ENCODE measurements at regions not wholly inside any gene's neighbourhood (a gene's known extent, or its start where the extent isn't known, plus 50 kb on each side); places are given as distances from the start of the nearest gene placed in this dataset.
"Not testable (repeated sequence)": the region's sequence is repeated elsewhere in the genome, so short reads cannot be mapped to it uniquely, and the experiment has no call there.

GRCh38 chr6:68127074-68127473 is 508.0 kb upstream of the ADGRB3 start:
- H3K4me3 ChIP-seq (replicated peaks; ENCODE audit: low read depth, low read length): no peak overlapping the region
- TF ChIP-seq CTCF (IDR thresholded peaks at IDR 0.05; ENCODE audit: low read length, missing control alignments): no peak
- DNase-seq (ENCODE audit: low read depth): no peak

GRCh38 chr6:68126089-68126749 is 508.9 kb upstream of the ADGRB3 start:
- no peak for TF ChIP-seq CTCF (IDR thresholded peaks at IDR 0.05; ENCODE audit: low read length, missing control alignments)
- H3K4me3 ChIP-seq (replicated peaks; ENCODE audit: low read depth, low read length): no peak overlapping the region
- DNase-seq (ENCODE audit: low read depth): no peak

GRCh38 chr6:68122975-68123374 is 512.1 kb upstream of the ADGRB3 start:
- not testable (repeated sequence) for DNase-seq (ENCODE audit: low read depth); H3K4me3 ChIP-seq (replicated peaks; ENCODE audit: low read depth, low read length)

- DNase-seq (ENCODE audit: low read depth): no peak
- no peak overlapping the region for H3K4me3 ChIP-seq (replicated peaks; ENCODE audit: low read depth, low read length)
- no peak for TF ChIP-seq CTCF (IDR thresholded peaks at IDR 0.05; ENCODE audit: low read length, missing control alignments)
Observed at GRCh38 chr6:68122032-68122431, 513.0 kb upstream of the ADGRB3 start.

GRCh38 chr6:68120954-68121353 is 514.1 kb upstream of the ADGRB3 start:
- not testable (repeated sequence) for DNase-seq (ENCODE audit: low read depth); H3K4me3 ChIP-seq (replicated peaks; ENCODE audit: low read depth, low read length)

GRCh38 chr6:68114463-68115047 is 520.5 kb upstream of the ADGRB3 start:
- no peak for DNase-seq (ENCODE audit: low read depth)
- no peak overlapping the region for H3K4me3 ChIP-seq (replicated peaks; ENCODE audit: low read depth, low read length)
- TF ChIP-seq CTCF (IDR thresholded peaks at IDR 0.05; ENCODE audit: low read length, missing control alignments): no peak

GRCh38 chr6:68108233-68108835 is 526.7 kb upstream of the ADGRB3 start:
- no peak overlapping the region for H3K4me3 ChIP-seq (replicated peaks; ENCODE audit: low read depth, low read length)
- TF ChIP-seq CTCF (IDR thresholded peaks at IDR 0.05; ENCODE audit: low read length, missing control alignments): no peak
- DNase-seq (ENCODE audit: low read depth): peak; percentile 58

GRCh38 chr6:68094070-68094469 is 541.0 kb upstream of the ADGRB3 start:
- no peak for TF ChIP-seq CTCF (IDR thresholded peaks at IDR 0.05; ENCODE audit: low read length, missing control alignments)
- no peak for DNase-seq (ENCODE audit: low read depth)
- no peak overlapping the region for H3K4me3 ChIP-seq (replicated peaks; ENCODE audit: low read depth, low read length)

All from fibroblast of pulmonary artery (primary cell).